Natural killer cell (primary cell): ENCODE measurements at regions not wholly inside any gene's neighbourhood (a gene's known extent, or its start where the extent isn't known, plus 50 kb on each side); places are given as distances from the start of the nearest gene placed in this dataset.

Experiments
- ATAC-seq, 3 donors: fragments of 150-1000 bp in 2 of 3; fragments of 200-7000 bp in 1 of 3; cut with Tn5 transposase; 1 replicate in 1 of 3; 2 replicates in 2 of 3; pipeline ENCODE4 v1.10.0; 2021; ENCODE audit warnings: mild to moderate bottlenecking in 2 of 3, moderate library complexity in 2 of 3
- DNase-seq, 2 donors: peaks; one replicate each; pipeline versions ENCODE4 v3.0.0 to v3.0.0-alpha.2; 2013 to 2021; ENCODE audit warnings: mixed read lengths in 1 of 2
- H3K27ac ChIP-seq: one replicate; pipeline ENCODE4 v1.5.1; 2013; ENCODE audit warnings: mild to moderate bottlenecking, low read length
- H3K27me3 ChIP-seq: one replicate; pipeline ENCODE4 v1.6.1; 2013; ENCODE audit warnings: low read length; ENCODE audit not compliant: control insufficient read depth, insufficient read depth
- H3K36me3 ChIP-seq: one replicate; pipeline ENCODE4 v1.6.1; 2013; ENCODE audit warnings: low read length; ENCODE audit not compliant: control insufficient read depth, insufficient read depth
- H3K4me1 ChIP-seq: one replicate; pipeline ENCODE4 v1.6.1; 2013; ENCODE audit warnings: low read length; ENCODE audit not compliant: control insufficient read depth, insufficient read depth
- H3K4me3 ChIP-seq: one replicate; pipeline ENCODE4 v1.5.1; 2013; ENCODE audit warnings: low read length
- H3K9me3 ChIP-seq: one replicate; pipeline ENCODE4 v1.6.1; 2013; ENCODE audit warnings: low read length; ENCODE audit not compliant: control insufficient read depth, insufficient read depth
- H3K27ac Mint-ChIP-seq, 2 donors: one replicate each; pipeline ENCODE4 v1.8.0; 2022; ENCODE audit warnings: mild to moderate bottlenecking in 2 of 2, mixed read lengths in 2 of 2, moderate library complexity in 1 of 2
- H3K27me3 Mint-ChIP-seq, 2 donors: one replicate each; pipeline ENCODE4 v1.8.0; 2022; ENCODE audit warnings: low read depth in 2 of 2, mixed read lengths in 2 of 2
- H3K36me3 Mint-ChIP-seq: one replicate; pipeline ENCODE4 v1.8.0; 2022; ENCODE audit warnings: mixed read lengths
- H3K4me1 Mint-ChIP-seq, 2 donors: one replicate each; pipeline ENCODE4 v1.8.0; 2022; ENCODE audit warnings: mixed read lengths in 2 of 2
- H3K4me3 Mint-ChIP-seq: one replicate; pipeline ENCODE4 v1.8.0; 2022; ENCODE audit warnings: mild to moderate bottlenecking, moderate library complexity, mixed read lengths
- H3K9me3 Mint-ChIP-seq, 2 donors: one replicate each; pipeline ENCODE4 v1.8.0; 2022; ENCODE audit warnings: mixed read lengths in 2 of 2
- CTCF ChIP-seq: fragments of 200-600 bp; IDR thresholded peaks from one replicate; pipeline ENCODE4 v1.8.0; 2022; ENCODE audit warnings: antibody characterized with exemption
- WGBS: methylation state at CpG from one replicate; pipeline ENCODE4 v1.1.7; 2013; ENCODE audit warnings: missing lambda C conversion rate; ENCODE audit not compliant: insufficient coverage; 5-methylcytosine and 5-hydroxymethylcytosine counted together
- intact Hi-C: fragments of 100-400 bp; cut with micrococcal nuclease; formaldehyde crosslinking; loops from one replicate; pipeline ENCODE4 v1.14.2; 2022

GRCh38 chr2:226215902-226216503 is 583.6 kb downstream of the IRS1 start:
- DNase-seq (peak in 1 of 2 donors; percentile 72), ATAC-seq (no peak)
- H3K4me3 Mint-ChIP-seq, result no peak overlapping the region
- no peaks in the 10 kb centered on the region for H3K9me3 ChIP-seq
- no peaks in the 10 kb centered on the region for H3K27me3 ChIP-seq
- 53% methylated on average over 10 of the region's 11 CpGs for WGBS
- no peak overlapping the region for H3K4me3 ChIP-seq
- no peaks in the 10 kb centered on the region for H3K4me1 ChIP-seq
- no peak overlapping the region for H3K27ac Mint-ChIP-seq
- no peaks in the 10 kb centered on the region for H3K4me1 Mint-ChIP-seq
- TF ChIP-seq CTCF, result no peak
- H3K9me3 Mint-ChIP-seq, result no peaks in the 10 kb centered on the region
- H3K27me3 Mint-ChIP-seq, result no peaks in the 10 kb centered on the region
- H3K27ac ChIP-seq, result no peak overlapping the region
- no peaks in the 10 kb centered on the region for H3K36me3 Mint-ChIP-seq
- no peaks in the 10 kb centered on the region for H3K36me3 ChIP-seq
- intact Hi-C loops, result no loop called here

DNA sequence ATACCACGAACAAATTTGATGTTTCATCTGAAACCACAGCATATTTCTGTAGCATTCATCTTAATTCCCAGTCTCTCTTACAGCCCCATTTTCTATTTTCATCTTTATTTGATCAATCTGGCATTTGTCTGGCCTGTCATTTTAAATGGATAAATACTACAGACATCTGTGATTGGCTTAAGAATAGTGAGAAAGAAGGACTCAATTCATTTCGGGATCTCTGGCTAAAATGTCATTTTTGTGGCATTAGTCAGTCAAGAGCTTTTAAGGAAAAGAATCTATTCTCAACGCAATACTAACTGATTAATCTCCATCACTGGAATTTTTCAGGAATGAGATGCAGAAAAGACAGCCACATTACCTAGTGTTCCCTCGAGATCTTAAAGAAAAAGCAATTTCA is 585.9 kb downstream of the IRS1 start:
- Histone ChIP-seq H3K9me3 (no peaks in the 10 kb centered on the region), H3K4me1 (no peaks in the 10 kb centered on the region), H3K36me3 (no peaks in the 10 kb centered on the region), H3K4me3 (no peak overlapping the region), H3K27ac (no peak overlapping the region), H3K27me3 (no peaks in the 10 kb centered on the region)
- Mint-ChIP-seq H3K9me3 (no peaks in the 10 kb centered on the region), H3K27me3 (no peaks in the 10 kb centered on the region), H3K27ac (no peak overlapping the region), H3K4me1 (no peaks in the 10 kb centered on the region), H3K4me3 (no peak overlapping the region), H3K36me3 (no peaks in the 10 kb centered on the region)
- intact Hi-C loops, result no loop called here
- no peak for DNase-seq
- TF ChIP-seq CTCF, result no peak
- WGBS, result 51% methylated on average over 2 of the region's 4 CpGs
- no peak for ATAC-seq

DNA sequence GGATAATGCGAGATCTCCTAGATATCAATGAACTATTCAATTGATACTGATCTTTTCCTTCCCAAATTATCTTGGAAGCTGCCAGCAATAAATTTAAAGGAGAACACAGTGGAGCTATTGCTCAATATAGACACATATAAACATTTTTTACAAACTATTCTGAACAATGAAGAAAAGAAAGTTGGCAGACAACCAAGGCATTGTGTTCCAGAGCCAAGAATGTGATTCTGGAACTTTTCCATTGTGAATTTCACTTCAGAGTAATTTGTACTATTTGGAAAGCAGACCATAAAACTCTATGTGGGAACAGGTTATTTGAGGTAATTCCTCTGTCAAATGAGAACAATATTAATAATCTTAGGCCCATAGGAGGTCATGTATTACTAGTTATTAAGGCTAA is 588.2 kb downstream of the IRS1 start:
- TF ChIP-seq CTCF, result no peak
- Mint-ChIP-seq H3K9me3 (peaks cover 0 to 4% of the 10 kb centered on the region in 2 donors), H3K27me3 (no peaks in the 10 kb centered on the region), H3K4me3 (no peak overlapping the region), H3K36me3 (no peaks in the 10 kb centered on the region), H3K4me1 (no peaks in the 10 kb centered on the region), H3K27ac (no peak overlapping the region)
- Histone ChIP-seq H3K4me1 (no peaks in the 10 kb centered on the region), H3K36me3 (no peaks in the 10 kb centered on the region), H3K4me3 (no peak overlapping the region), H3K27ac (no peak overlapping the region), H3K9me3 (no peaks in the 10 kb centered on the region), H3K27me3 (no peaks in the 10 kb centered on the region)
- no peak for ATAC-seq
- WGBS, result no CpG with 5 or more reads among the region's 1 CpG
- DNase-seq, result no peak
- intact Hi-C loops, result no loop called here

DNA sequence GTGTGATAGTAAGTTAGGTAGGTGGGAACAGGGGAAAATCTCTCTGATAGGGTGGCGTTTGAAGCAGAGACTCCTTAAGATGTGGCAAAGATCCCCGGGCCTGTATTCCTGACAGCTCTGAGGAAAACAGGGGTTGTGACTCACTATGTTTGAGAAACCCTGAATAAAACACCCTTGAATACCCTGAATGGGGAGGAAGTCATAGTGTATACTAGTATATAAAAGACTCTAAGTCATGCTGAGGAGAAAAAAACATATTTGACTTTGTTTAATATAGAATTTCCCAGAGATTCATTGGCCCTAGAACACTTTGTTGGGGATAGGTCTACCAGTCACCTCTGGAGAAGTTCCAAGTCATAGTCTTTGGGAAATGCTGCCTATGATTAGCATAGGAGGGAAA is 590.9 kb downstream of the IRS1 start:
- intact Hi-C loops, result no loop called here
- no peaks in the 10 kb centered on the region for H3K36me3 ChIP-seq
- no peak overlapping the region for H3K27ac ChIP-seq
- no peaks in the 10 kb centered on the region for H3K9me3 ChIP-seq
- no peak overlapping the region for H3K4me3 Mint-ChIP-seq
- no peak overlapping the region for H3K27ac Mint-ChIP-seq
- no peaks in the 10 kb centered on the region for H3K27me3 Mint-ChIP-seq
- H3K4me1 Mint-ChIP-seq, result no peaks in the 10 kb centered on the region
- H3K36me3 Mint-ChIP-seq, result no peaks in the 10 kb centered on the region
- no peak for ATAC-seq
- no peak for TF ChIP-seq CTCF
- H3K9me3 Mint-ChIP-seq, result peaks cover 3 to 11% of the 10 kb centered on the region in 2 donors
- WGBS, result 83% methylated on average over 2 of the region's 2 CpGs
- H3K4me3 ChIP-seq, result no peak overlapping the region
- no peak for DNase-seq
- no peaks in the 10 kb centered on the region for H3K27me3 ChIP-seq
- no peaks in the 10 kb centered on the region for H3K4me1 ChIP-seq
